ENCODE measurements at regions not wholly inside any gene's neighbourhood (a gene's known extent, or its start where the extent isn't known, plus 50 kb on each side); places are given as distances from the start of the nearest gene placed in this dataset.
A peak's percentile ranks its signal among the peaks of the same experiment; 100 is the strongest.
"Not testable (repeated sequence)": the region's sequence is repeated elsewhere in the genome, so short reads cannot be mapped to it uniquely, and the experiment has no call there.

DNA sequence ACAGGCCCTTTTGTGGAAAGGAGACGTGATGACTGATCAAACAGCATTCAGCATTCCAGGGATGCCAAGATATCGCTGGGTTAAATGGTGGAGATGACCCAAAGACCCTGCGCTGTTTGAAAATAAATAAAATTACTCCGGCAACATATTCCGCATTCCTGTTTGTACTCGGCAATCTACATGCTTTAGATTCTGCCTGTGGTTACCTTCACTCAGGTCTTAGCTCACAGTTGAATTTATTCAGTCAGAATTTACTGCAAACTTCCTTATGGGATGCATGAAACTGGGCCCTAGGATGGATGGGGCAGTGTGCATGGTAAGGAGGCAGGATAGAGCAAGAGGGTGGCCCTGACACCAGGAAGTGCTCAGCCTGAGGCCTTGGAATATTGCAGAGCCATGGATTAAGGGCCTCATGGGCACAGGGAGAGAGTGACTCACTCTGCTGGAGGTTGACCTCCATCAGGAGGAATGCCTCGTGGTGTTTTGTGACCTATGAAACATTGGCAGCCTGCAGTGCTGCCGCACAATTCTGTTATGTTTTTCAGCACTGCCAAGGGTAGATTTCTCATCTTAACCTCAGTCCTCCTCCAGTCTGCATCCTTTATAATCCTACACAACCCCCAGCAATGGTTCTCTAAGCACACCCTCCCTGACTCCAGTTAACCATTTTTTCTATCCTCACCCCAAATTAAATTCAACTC, 321.4 kb downstream of the IRS1 start:
- peak; percentile 47 for DNase-seq (ENCODE audit: low read depth, low spot score)

DNA sequence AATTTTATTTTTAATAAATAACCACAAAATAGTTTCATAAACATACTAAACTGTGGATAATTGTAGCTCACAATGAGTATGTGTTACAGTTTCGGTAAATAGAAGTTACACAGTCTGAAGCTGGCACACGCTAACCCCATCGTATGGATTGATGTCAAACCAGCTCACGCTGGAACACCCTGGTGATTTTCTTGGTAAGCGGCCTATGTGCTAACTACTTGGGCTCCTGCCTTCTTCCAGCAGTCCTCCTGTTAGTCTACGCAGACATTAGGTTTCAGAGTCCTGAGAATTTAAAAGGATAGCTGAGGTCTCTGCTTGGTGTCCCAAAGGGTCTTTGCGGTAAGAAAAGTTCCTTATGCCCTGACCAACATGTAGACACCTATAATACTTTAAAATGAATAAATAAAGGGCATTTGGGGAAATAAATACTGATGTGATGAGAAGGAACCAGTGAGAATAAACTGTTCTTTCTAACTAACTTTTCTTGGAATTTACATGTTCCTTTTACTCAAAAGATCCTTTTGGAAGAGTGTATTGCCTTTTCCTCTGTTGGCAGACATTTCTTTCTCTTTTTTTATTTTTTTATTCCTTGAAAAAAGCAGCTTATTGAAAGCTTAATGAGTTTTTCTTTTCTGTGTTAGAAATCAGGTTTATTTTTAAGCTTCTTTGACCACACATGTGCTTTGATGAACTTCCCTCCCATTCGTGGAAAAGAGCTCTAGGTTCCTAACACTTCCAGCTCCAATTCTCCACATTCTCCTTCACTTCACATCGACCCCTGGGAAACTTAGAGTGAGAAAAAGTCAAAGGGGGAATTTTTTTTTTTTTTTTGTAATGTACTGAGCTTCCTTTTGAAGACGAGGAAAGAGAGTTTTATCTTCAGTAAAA, 322.2 kb downstream of the IRS1 start:
- no peak for DNase-seq (ENCODE audit: low read depth, low spot score)

DNA sequence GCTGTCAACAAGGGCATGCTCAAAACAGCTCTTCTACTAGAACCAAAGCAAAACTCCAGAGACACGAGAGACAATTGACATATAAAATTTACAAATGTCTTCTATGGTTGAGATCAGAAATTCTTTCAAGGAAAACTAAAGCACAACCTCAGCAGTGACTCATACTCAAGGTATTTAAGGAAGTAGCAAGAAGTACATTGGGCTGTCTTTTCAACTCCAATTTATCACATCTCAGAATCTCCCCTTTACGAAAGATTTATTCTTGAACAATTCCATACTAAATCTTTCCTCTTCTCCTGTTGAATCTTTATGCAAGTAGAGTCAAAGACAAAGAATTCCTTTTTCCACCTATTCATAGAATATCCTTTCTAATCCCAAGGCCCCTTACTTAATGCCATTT, 324.0 kb downstream of the IRS1 start:
- DNase-seq (ENCODE audit: low read depth, low spot score), result no peak

DNA sequence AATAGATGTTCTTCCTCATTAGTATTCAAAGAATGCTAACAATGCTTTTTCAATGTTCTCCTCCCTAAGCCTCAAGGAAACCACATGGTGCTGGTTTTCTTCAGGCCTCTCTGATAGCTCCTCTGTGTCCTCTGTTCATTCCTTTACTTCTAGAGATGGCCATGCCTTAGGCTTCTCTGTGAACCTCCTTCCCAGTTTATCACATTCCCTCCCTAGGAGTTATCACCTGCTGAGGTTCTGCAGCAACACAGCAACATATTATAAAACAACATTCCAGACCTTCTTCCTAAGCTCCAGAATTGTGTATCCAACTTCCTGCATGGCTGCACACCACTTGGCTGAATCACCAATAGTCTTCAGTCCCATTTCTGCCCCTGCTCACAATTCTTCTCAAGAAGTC, 325.5 kb downstream of the IRS1 start:
- no peak for DNase-seq (ENCODE audit: low read depth, low spot score)

DNA sequence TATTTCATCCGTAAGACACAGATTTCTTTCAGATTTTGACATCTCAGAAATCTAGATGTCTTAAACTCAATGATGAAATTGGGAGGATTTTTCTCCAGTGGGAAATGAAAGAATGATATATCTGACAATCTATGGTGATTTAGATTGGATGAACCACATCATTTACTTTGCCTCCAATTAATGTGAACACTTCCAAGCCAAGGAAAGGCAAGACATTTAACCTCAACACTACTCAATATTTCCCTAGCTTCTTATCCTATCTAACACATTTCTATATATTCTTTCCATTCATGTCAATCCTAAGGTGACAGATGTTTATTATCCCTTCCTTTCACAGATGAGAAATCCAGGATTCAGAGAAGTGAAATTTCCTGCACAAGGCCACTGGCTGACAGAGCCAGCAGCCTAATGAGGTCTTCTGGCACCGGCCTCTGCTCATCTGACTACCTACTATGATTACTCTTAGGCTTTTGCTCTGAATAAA, 327.6 kb downstream of the IRS1 start:
- DNase-seq (ENCODE audit: low read depth, low spot score), result no peak

DNA sequence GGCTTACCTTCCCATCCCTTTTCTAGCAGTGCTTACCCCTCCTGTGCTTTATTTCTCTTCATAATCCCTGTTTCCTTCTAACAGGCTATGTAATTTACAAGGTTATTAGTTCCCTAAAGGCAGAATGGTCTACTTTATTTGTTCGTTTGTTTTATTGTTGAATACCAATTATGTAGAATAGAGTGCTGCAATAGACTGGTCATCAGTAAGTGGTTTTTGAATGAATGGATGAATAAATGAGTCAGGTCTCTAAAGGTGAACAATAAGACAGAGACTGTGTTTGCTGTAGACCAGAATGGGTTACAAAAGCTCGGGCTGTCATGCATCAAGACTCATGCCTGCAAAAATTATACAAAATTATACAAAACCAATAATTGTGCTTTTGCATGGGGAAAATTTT, 332.0 kb downstream of the IRS1 start:
- no peak for DNase-seq (ENCODE audit: low read depth, low spot score)

DNA sequence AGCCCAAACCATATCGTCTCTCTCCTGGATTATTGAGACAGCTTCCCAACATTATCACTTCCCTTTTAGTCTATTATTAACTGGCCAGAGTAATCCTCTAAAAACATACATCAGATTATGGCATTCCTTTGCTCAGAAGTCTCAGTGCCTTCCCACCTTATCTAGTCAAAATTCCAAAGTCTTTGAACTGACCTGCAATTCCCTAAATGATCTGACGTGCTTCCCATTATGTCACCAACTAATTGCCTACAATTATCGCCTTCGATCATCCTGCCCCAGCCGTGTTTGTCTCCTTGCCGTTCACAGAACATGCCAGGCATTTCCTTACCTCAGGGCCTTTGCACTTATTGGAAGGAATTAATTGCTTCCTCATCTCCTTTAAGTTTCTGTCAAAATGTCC, 332.4 kb downstream of the IRS1 start:
- no peak for DNase-seq (ENCODE audit: low read depth, low spot score)

DNA sequence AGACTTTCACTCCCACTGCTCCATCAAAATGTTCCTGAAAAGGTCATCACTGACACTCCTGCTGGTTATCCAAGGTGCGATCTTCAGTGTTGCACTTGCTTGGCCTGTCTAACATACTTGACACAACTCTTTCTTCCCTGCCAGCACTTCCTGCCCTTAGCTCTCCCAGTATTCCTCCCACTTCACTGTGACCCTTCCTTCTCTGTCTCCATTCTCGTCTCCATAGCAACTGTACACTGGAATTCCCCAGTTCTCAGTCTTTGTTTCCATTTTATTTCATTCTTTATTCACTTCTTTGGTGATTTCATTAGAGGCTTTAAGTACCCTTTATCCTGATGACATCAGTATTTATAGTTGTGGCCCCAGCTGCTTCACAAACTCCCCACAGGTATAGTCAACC, 333.0 kb downstream of the IRS1 start:
- no peak for DNase-seq (ENCODE audit: low read depth, low spot score)

DNA sequence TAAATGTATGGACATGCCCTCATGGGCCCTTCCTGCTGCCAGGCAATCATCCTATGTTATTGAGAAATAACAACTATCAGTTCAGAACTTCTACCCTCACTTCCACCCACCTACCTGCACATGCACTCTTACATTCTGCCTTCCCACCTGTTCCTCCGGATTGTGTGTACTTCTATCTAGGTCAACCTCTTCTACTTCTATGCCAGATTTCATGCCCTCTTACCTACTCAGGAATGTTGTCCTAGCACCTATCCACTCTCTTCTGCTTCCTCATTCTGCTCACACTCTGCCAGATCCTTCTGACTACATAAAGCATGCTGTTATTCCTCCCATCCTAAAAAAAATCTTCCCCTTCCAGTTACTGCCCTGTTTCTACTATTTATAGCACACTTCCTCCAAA, 333.5 kb downstream of the IRS1 start:
- no peak for DNase-seq (ENCODE audit: low read depth, low spot score)

DNA sequence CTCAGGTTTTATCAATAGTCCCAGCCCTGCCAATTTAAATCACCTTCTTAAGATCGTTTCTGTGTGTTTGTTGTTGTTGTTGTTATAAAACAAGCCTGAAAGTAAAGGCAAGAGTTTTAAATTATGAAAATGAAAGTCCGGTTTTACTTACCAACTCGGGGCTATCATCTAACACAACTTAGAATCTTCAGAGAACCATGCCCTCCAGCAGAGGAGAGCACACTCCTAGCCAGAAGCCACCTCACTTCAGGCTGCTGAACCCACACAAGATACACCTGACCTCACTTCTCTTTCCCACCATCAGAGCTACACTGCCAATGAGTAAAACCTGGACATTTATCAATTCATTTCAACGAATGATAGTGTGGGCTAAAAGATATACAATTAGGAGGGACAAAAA, 335.2 kb downstream of the IRS1 start:
- DNase-seq (ENCODE audit: low read depth, low spot score), result no peak

DNA sequence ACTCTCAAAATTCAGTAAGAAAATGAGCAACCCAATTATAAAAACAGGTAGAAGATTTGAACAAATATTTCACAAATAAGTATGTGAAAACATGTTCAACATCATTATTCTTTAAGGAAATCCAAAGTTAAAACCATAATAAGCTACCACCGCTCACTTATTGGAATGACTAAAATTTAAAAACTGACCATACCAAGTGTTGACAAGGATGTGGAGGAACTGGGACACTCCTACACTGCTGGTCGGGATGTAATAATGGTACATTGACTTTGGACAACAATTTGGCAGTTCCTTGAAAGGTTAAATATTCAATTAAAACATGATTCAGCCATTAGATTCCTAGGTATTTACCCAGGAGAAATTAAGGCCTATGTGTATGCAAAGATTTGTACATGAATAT, 336.5 kb downstream of the IRS1 start:
- DNase-seq (ENCODE audit: low read depth, low spot score), result no peak

DNA sequence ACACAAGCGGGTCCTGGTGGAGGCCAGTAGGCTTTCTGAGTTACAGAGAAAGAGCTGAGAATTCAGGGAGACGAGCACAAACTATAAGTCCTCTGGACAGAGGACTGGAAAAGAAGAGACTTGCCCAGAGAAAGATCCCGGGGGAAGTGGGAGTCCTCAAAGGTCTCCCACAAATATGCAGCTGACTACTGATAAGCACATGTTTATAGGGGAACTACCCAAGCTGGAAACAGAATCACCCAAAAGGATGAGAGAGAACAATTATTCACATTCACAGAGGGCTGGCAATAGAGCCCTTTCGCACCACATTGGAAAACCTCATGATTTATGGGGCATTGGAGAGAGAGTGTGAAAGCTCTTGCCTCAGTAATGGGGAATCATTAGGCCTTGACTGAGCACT, 337.6 kb downstream of the IRS1 start:
- no peak for DNase-seq (ENCODE audit: low read depth, low spot score)

DNA sequence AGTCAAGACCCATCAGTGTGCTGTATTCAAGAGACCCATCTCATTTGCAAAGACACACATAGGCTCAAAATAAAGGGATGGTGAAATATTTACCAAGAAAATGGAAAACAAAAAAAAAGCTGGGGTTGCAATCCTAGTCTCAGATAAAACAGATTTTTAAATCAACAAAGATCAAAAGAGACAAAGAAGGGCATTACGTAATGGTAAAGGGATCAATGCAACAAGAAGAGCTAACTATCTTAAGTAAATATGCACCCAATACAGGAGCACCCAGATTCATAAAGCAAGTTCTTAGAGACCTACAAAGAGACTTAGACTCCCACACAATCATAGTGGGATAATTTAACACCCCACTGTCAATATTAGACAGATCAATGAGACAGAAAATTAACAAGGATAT, 343.5 kb downstream of the IRS1 start:
- DNase-seq (ENCODE audit: low read depth, low spot score), result not testable (repeated sequence)

DNA sequence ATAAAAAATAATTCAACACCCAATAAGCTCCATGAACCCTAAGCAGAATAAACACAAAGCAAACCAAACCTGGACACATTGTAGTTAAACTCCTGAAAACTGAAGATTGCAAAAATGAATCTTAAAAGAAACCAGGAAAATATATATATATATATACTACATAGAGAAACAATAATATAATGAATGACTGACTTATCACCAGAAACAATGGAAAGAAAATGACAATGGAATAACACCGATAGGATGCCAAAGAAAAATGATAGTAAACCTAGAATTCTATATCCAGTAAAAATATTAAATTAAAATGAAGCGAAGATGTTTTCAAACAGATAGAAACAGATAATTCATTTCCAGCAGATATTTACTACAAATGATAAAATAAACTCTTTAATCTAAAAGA, 346.9 kb downstream of the IRS1 start:
- no peak for DNase-seq (ENCODE audit: low read depth, low spot score)

DNA sequence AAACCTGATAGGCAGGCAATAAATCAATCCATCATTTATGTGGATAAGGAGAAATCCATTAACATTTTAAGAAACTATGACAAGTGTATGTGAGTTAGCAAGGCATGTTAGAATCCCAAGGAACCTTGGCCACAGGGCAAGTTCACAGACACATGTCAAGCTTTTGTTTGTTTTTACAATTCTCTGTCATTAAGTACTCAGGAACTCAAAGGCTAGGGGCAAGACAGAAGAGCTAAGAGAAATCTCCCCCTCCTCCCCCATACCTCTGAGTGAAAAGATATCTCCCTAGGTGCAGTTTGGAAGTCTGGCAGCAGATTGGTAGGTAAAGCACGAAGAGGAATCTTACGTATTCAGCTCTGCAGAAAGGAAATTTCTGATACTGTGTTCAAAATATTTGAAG, 348.1 kb downstream of the IRS1 start:
- no peak for DNase-seq (ENCODE audit: low read depth, low spot score)

DNA sequence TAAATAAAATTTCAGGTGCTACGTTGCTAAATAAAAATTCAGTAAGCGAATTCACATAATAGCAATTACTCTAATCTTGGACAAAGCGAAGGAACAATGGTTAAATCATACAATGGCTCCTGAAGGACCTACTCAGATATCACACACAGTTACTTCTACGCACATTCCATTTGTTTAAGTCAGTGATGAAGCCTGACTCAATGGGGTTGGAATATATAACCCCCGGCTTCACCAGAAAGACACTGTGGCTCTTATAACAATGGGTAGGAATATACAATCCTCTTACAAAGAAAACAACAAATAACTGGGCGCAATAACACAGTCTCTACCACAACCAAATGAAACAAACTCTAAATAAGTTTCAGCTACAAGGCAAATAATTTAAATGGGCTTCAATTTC, 349.5 kb downstream of the IRS1 start:
- DNase-seq (ENCODE audit: low read depth, low spot score), result no peak

DNA sequence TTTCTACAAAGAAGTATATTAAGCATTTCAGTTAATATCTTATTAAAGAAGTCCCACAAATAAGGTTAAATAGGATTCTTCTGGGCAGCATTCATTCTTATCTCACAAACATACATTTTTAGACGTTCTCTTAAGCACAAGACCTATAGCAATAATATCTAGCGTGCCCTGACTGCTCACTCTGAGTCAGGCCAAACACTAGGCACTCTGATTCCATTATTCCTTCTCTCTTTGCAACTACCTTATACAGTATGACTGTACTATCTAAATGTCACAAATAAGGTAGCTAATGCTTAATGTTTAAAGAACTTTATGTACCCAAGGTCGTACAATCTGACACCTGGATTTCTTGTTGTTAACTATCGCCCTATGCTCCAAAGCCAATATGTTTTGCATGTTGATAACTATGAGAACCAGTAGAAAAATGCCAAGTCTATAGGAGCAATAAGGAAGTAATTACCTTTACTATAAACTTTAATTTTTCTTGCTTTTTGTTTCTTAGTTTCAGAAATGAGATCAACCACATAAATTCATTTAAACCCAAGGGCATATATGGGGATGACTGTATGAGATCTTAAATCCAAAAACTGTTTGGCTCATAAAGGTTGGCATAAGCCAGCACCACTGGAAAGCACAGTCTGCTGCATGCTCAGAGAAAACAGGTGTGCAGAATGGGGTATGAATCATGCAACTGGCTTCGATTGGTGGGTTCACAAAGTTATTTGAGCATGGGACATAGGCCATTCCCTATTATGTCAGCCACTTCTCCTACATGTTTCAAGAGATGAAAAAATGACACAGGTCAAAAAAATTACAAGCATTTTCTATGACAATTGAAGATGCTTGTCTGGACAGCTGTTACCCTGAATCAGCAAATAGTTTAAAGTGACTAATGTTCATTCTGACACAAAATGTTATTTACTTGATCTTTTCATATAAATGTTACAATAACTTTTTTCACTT, 352.0 kb downstream of the IRS1 start:
- no peak for DNase-seq (ENCODE audit: low read depth, low spot score)

DNA sequence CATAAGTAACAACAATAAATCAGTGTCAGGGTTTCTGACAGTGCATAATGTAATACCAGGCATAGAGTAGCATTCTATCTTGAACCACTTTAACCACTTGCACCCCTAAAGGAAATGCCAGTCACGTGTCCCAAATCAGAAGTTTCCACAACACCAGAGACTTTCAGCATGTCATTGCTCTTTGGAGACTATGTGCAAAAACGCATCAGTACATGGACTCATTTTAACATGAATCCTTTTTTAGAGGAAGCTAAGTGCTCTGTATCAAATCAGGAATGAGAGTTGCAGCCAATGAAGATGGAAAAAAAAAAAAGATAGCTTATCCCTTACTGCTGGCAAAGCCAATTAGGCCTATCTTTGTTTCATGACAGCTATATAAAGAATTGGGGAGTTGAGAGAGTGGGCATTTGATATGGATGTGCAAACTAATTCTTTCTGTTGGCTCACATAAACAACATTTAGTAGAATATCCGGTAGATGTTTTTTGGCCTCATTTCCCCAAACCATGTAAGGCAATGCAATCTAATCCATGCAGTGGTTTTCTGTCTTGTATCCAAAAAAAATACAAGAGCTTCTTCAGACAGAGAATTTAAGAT, 353.1 kb downstream of the IRS1 start:
- no peak for DNase-seq (ENCODE audit: low read depth, low spot score)

DNA sequence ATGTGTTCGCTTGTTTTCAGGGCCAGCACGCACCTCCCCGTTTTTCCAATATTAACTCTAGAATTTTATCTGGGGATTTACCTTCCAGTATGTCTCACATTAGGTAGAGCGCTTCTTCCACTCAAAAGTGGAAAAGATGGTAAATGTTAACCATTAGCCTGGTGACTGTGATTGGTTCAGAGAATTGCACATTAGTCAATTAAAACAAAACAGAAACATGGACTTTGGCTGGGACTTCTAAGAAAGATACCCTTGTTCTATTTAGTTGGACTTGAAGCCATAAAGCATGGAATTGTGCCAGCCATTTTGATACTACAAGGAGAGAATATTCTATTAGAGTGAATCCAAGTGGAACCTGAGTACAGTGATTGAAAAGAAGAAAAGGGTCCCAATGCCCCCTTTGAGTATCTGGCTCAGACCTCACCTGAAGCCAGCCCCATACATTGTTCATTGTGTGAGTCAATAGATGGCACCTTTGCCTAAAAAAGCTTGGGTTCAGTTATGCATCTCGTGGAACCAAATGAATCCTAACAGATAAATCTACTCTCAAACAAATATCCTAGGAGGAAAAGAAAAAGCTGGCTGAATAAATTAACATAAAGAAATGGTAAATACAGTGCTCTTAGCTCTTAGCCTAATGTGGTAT, 354.3 kb downstream of the IRS1 start:
- DNase-seq (ENCODE audit: low read depth, low spot score), result no peak

DNA sequence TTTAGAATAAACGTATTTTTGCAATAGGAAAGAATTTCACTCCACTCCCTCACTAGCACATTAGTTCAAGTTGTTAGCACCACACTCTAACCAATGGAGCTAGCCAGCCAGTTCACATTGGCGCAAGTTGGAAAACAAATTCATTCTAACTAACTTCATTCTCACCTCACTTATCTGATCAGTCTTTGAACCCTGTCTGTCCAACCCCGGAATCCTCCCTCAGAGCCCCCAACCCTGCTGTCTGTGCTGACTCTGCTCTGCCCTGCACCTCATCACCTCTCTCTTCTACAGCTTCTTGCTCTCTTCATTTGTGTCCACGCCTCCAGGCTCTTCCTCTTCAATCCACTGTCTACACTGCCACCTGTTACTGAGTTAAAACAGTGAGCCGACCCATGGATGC, 356.5 kb downstream of the IRS1 start:
- no peak for DNase-seq (ENCODE audit: low read depth, low spot score)

All from iPS DF 19.7 (cell line).